ENCODE measurements at regions not wholly inside any gene's neighbourhood (a gene's known extent, or its start where the extent isn't known, plus 50 kb on each side); places are given as distances from the start of the nearest gene placed in this dataset.
"Not testable (repeated sequence)": the region's sequence is repeated elsewhere in the genome, so short reads cannot be mapped to it uniquely, and the experiment has no call there.

DNA sequence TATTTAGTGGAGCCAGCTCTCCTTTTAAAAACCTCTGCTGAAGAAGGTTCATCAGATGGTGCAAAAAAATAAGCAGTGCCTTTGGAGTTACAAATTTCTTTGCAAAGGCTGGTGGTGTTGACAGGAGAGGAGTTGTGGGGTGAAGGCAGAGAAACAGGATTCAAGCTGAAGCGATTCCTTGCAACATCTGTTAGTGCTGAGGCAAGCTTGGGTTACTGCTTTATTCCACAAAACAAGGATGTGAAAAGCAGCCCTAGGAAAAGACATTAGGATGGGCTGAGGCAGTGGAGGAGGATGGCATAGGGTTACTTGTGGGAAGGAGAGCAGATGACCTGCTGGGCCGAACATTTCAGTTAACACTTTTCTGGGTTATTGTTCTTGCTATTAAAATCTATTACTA lies 390.7 kb downstream of the DLEU7 start:
- no peak for DNase-seq (ENCODE audit: low read depth)

DNA sequence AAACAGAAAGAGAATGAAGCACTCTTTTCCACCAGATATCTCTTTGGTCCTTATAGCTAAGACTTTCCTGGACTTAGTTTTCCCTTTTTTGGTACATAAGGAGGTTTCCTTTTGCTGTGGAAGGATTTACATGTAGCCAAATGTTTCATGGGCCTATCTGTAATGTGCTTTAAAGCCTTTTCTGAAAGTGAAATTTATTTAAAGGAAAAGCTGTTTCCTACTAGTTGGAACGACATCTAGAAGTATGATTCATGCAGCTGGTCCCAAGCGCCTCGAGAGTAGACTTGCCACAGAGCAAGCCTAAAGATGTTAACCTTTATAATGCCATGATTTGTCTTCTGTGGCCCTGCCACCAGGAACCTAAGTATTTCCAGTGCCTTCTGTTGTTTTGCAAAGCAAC lies 390.3 kb downstream of the DLEU7 start:
- DNase-seq (ENCODE audit: low read depth) = no peak

DNA sequence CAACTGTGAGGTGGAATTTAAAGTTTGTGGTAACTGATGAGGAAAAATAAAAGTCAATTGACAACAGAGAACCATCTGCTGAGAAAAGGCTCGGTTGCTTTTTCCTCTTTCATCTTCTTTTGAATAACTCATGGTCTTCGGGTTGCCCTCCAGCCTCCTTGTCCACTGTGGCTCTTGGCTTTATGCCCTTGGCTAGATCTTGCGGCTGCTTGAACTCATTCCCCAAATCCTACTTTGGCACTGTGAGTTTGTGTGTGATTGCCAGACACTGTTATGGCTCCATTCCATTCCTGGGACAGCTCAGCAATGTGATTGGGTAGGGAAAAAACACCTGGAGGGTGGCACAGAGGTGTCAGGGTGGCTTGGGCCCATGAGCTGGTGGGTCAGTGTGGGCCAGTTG lies 387.4 kb downstream of the DLEU7 start:
- DNase-seq (ENCODE audit: low read depth) = no peak

DNA sequence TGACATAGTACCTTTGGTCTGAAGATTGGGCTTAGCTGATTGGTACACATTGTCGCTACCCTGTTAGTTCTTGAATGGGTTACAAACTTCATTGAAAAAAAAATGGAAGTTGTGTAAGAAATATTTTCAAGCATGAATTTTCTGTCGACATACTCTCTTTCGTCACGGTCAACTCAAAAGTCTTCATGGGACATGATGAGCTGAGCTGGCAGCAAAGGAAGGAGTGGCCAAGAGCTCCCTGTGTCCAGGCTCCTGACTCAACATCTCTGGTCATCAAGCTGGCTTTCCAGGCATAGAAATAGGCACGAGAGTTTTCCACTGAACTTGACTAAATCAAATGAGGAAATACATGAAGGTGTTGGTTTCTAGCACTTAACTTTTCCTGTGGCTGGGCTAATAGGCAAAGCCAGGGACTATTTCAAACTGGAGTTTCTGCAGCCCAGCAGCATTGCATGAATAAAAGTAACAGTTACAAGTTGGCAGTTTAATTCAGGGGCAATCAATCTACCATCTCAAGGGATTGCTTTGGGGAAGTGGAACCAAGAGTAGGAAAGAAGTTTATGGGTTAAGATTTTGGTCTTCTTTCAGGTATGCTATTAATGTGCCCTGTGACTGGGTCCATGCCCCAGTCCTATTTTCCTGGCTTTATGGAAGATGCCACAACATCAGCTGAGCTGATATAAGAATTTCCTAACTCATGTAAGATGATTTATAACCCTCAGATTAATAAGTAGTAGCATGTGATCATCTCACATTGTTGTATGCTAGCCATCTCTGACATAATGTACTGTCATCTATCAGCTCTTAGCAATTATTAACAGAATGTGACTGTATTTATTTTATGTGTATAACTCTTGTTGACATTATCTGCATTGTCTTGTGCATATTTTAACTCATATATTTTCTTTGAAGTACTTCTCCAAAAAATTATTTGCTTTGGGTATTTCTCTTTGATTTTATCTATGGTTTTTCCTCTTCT lies 385.8 kb downstream of the DLEU7 start:
- DNase-seq (ENCODE audit: low read depth) = no peak

DNA sequence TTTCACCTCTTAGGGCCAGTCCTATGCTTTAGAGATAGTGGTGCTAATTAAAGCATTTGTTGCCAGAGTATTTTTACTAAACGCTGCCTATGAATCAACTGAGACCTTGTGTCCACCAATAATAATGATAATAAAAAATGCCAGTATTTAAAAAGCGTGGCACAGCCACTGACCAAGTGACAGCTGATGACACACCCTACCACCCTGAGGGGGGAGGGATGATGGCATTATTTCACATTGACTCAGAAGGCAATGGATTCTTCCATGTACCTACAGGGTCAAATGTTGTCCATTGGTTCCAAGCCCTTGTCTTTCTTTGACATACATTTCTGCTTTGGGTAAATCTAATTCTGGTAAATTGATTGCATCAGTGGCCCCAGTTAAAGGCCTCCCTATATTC lies 384.4 kb downstream of the DLEU7 start:
- DNase-seq (ENCODE audit: low read depth) = no peak

DNA sequence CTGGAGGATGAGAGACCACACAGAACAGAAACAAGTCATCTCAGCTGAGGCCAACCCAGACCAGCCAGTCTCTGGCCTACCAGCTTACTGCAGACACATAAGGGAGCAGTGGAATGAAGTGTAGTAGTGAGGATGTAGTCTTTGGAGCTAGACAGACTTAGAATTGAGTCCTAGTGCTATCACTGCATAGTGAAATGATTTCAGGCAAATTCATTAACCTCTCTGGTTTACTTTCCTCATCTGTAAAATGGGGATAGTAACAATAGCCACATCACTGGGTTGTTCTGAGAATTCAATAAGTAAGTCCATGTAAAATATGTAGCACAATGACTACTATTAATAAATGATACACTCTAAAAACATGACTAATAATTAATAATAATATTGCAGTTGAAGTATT lies 383.8 kb downstream of the DLEU7 start:
- no peak for DNase-seq (ENCODE audit: low read depth)

DNA sequence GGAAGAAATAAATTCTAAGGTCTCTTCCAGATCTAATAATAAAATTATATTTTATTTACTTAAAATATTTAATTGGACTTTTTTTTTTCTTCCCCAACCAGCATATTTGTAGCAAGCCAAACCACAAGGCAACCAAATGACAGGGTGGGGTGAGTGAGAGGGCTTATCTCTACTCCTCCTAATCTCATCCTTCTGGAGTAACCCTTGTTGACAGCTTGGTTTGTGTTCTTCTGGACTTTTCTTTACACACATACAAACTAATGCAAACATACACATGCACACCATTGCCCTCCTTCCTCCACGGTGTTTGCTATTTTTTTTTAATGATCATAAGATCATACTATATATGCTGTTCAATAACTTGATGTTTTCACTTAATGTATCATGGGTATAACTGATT lies 383.1 kb downstream of the DLEU7 start:
- no peak for DNase-seq (ENCODE audit: low read depth)

DNA sequence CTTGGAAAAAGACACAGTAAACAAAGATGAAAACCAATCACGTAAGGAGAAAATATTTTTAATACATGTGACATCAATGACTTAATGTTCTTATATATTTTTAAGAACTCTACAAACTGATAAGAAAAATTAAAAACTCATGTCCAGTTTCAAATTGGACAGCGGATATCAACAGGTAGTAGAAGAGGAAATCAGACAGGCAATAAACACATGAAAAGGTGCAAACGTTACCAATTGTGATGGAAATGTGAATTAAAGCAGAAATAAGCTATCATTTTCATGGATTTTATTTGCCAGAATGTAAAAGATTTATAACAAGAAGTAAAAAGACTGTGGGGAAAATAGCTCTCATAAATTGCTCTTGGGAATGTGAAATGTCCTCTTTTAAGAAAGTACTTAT lies 382.3 kb downstream of the DLEU7 start:
- no peak for DNase-seq (ENCODE audit: low read depth)

DNA sequence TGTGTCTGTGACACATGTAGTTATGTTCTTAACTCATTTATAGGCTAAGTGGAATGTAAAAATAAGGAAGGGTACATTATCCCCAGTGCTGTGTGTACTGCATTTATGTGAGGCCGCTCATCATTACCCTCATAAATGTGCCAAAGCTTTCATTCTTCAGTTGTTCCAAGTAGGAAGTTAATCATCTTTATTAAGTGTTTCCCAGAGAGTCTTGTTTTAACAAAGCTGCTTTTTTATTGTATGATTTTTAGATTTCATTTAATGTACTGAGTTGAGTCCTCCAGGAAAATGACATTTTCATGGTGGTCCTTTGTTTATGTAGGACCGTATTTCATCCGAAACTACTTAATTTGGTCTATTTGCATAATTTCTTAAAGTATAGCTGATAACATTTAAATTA lies 379.8 kb downstream of the DLEU7 start:
- no peak for DNase-seq (ENCODE audit: low read depth)

DNA sequence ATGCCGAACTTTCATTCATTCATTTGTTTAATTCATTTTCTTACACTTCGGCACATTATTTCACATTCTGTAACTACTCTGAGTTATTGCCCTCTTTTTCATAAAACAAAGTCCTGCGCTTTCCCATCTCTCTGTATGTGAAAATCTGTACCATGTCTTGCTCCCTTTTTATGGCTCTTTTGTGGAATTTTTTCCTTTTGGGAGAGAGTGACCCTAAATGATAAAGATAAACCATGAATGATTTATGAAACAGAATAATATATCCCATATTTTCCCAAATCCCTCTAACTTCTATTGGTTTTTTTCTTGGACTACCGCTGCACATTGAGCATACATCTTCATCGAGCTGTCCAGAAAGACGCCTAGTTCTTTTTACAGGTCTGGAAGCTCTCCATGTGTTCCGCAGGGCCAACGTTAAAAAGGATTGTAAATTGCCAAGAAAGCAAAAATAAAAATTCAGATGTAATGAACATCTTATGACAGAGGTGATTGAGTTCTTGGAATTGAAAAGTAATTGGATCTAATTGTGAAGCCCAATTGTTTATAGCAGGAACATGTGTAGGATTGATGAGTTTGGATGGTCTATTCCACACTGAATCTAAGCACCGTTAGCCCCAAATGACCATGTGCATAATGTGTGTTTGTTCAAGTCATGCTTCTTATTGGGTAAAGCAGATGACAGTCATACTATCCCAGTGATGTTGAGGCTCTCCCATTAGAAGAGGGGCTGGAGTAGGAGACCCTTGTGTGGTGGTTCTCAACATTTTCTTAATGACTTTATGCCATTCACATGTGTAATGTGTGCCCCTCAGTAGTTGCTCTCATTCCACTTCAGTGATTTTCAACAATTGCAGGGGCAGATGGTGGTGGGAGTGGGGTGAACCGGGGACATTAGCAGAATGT lies 378.9 kb downstream of the DLEU7 start:
- DNase-seq (ENCODE audit: low read depth) = no peak

DNA sequence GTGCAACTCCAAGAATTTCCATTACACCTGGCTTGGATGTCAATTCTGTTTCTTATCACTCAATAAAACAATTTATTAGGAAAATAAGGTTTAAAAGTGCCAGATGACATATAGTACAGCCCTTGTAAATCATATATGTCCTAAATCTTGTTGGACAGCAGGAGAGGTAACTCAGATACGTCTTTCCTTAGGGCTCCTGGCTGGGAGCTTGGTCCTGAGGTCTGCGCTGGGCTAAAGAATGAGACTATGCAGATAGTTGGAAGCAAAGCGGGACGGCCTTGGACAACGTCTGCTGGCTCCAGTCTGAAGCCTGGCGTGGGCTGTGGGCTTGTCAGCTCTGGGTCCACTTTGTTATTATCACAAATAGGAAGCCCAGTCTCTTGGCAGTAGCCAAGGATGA lies 377.0 kb downstream of the DLEU7 start:
- DNase-seq (ENCODE audit: low read depth) = no peak

DNA sequence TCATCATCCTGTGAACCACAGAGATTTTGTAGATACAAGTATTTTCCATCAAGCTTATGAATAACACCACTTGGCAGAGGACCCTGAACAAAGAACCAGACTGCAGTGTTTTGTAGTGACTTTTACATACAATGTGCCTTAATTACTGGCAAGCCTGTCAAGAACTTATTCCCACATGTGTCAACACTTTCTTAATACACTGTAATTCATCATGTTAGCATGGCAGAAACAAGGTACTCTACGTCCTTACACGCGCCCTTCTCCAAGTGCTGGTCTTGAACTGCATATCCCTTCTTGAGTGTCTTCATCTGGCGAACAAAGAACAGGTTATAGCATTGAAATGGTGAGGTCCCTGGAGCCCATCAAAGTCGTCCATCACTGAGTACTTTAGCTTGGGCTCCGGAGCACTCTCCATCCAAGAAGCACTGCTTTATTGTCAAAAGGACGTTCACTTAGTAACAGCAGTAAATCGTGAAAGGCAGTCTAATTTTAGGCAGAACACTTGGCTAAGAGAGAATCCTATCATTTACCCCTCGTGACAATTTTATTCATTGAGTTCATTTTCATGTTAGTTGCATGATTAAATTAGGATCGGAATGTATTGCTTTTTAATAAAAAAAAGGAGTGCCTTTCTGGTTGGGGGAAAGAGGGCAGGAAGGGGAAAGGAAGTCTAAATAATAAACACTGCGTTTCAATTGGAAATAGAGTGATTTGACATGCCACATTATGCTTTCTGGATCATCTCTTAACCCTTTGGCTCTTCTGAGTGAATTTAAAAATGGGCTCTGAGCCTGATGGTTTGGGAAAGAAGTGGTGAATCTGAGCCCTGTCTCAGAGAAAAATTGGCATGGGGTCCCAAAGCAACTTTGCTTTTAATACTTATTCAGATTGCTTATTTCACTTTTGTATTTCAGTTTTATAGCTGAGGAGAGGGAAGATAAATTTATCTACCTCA lies 376.1 kb downstream of the DLEU7 start:
- no peak for DNase-seq (ENCODE audit: low read depth)

DNA sequence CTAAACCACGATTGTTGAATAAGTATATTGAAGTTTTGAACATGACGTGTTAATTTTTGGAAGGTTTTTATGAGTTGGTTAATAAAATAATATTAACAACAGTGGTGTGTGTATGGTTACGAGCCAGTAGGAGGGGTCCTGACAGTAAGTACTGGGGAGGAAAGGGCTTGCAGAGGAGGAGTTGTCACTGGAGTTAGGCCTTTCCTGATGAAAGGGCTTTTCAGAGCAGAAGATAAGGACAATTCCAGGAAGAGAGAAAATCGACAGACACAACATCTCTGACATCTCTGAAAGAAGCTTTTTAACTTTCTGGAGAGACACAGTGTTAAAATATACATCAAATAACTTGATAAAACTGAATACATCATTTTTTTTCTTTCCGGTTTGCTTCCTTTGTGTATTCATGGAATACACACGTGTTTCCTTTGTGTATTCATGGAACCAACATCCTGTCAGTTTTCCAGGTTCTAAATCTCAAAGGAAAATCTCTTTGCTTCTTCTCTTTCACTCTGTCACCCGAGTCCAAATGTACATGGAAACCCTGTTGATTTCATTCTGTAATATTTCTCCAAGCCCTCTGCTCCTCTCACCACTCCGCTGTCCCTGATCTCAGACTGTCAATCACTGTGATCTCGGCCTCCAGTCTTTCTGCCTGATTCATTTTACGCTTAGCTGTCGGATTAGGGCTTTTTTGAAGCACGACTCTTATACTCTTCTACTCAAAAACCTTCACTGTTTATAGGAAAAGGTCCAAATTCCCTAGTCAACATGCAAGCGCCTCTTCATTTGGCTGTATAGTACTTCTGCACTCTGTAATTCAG lies 374.4 kb downstream of the DLEU7 start:
- DNase-seq (ENCODE audit: low read depth) = no peak

DNA sequence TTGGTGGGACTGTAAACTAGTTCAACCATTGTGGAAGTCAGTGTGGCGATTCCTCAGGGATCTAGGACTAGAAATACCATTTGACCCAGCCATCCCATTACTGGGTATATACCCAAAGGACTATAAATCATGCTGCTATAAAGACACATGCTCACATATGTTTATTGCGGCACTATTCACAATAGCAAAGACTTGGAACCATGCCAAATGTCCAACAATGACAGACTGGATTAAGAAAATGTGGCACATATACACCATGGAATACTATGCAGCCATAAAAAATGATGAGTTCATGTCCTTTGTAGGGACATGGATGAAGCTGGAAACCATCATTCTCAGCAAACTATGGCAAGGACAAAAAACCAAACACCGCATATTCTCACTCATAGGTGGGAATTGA lies 370.4 kb downstream of the DLEU7 start:
- not testable (repeated sequence) for DNase-seq (ENCODE audit: low read depth)

DNA sequence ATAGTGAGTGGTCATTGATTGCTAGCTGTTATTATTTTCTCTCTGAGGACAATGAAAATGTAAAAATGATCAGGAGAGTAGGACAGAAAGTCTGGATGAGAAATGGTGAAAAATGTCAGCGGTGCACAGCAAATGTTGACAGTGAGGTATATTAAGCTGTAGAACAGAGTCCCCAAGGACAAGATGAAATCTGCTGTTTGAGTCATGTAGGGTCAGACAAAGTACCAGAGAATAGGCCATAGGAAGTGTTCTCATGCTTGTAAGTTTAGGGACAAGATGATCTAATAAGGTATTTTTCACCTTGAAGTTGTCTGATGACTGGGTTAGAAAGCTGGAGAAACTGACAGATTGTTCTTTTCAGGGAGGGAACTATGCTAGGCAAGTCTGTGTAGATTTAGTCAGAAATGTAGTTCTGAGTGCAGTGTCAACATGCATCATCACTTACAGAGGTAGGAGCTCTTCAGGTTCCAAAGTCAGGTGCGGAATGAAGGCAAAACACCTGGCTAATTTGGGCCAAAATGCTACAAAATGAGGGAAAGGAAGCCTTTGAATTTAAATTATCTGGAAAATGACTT lies 369.3 kb downstream of the DLEU7 start:
- no peak for DNase-seq (ENCODE audit: low read depth)

DNA sequence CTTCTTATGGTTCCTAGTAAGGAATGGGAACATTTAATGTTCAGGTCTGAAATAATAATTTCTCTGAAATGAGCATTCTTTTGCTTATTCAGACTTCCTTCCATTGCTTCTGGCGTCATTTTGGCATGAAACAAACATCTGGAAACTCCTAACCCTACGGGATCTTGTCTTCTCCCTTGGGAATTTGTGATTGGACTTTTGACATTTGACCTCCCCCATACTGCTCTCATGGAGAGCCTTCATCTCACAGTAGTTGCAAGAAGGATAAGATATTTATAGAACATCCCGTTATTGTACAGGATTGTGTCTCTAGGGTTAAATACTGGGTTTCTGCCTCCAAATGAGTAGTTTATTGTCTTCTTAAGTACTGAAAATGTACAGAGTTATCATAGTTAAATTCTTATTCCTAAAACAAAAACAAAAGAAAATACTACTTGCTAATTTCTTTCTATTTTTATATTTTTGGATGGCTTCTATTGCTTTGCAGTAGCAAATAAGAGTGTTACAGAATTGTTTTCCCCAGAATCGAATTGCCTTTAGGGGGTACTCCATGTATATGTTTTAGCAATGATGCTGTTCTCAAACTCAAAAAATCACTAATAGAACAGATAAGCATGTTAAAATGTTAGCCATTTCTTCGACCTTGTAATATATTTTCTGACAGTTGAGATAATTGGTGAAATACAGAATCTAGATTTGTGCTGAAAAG lies 366.8 kb downstream of the DLEU7 start:
- no peak for DNase-seq (ENCODE audit: low read depth)

DNA sequence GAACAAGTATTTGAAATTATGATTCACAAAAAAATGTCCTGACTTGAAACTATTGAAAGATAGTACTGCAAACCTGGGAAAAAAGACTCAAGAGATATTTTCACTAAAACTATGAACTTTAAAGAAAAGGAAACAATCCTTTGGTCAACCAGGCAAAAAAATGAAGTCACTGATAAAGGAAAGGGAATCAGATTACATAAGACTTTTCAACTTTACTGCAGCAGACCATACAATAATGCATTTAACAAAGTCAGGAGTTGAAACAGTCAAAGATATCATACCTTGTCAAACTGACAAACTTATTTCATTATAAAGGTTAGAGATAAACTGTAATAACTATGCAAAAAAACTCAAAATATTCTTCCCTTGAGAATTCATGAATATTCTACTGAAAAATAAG lies 361.6 kb downstream of the DLEU7 start:
- no peak for DNase-seq (ENCODE audit: low read depth)

DNA sequence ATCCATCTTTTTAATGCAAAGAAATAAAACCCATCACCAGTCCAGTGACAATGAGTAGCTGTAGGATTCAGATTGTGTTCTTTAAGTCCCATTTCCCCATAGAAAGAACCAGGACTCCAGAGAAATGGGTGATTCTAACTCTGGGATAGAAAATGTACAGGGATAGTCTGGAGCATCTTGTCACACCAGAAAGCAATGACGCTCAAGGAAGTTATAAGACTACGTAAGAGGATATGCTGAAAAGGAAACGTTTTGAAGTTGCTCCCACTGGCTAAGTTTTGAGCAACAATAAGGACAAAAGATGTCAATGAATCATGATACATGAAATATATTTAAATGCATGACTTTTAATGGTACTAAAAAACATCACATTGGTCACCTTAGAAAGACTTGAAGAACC lies 360.1 kb downstream of the DLEU7 start:
- DNase-seq (ENCODE audit: low read depth) = no peak

DNA sequence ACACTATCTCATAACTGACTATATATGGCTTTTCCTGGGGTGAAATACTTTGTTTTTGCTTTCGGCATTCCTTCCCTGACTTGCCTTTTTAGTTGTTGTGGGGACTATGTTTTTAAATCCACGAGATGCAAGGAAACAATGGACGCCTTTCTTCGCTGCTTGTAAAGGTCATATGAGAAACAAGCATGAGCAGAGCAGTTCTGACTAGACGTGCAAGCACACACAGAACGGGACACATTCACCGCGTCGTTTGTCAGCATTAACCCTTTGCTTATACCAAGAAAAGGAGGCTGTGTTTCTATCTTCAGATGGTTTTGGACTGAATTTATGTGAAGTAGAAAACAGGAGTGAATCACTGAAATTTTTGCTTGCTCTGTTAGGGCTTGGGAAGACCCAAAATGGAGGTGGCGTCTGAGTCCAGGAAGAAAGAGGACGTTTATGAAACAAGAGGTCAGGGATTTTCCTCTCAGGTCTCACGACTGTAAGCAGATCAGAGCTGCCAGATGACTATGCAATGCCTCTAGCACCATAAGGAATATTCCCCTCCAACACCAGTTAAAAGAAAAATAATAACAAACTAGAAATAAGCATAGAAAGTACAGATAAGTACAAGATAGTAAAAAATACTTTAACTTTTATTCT lies 358.9 kb downstream of the DLEU7 start:
- DNase-seq (ENCODE audit: low read depth) = no peak

All from T-helper 22 cell (primary cell).